Esophagus squamous epithelium (tissue), 5 donors: ENCODE measurements at regions not wholly inside any gene's neighbourhood (a gene's known extent, or its start where the extent isn't known, plus 50 kb on each side); places are given as distances from the start of the nearest gene placed in this dataset.

Source experiments
- DNase-seq: peaks from one replicate; lab custom pipeline; 2025; lab: John Stamatoyannopoulos, UW
- H3K27ac ChIP-seq, 4 donors: fragments of 200-600 bp; sonication (generic); one replicate each; pipeline ENCODE4 v1.5.1; 2016 to 2019; ENCODE audit warnings: mild to moderate bottlenecking in 1 of 4
- H3K27me3 ChIP-seq, 4 donors: fragments of 200-600 bp; sonication (generic); 1 replicate in 3 of 4; 2 replicates in 1 of 4; pipeline versions ENCODE4 v1.5.1 to v1.6.0; 2017 to 2021; ENCODE audit warnings: antibody characterized with exemption in 1 of 4
- H3K36me3 ChIP-seq, 3 donors: fragments of 200-600 bp; sonication (generic); one replicate each; pipeline ENCODE4 v1.5.1; 2016 to 2019
- H3K4me1 ChIP-seq, 3 donors: fragments of 200-600 bp; sonication (generic); one replicate each; pipeline ENCODE4 v1.5.1; 2017 to 2019
- H3K4me3 ChIP-seq, 4 donors: fragments of 200-600 bp; sonication (generic); 1 replicate in 3 of 4; 2 replicates in 1 of 4; pipeline ENCODE4 v1.5.1; 2016 to 2019; ENCODE audit warnings: mild to moderate bottlenecking in 2 of 4, moderate library complexity in 1 of 4
- H3K9me3 ChIP-seq, 3 donors: fragments of 200-600 bp; sonication (generic); one replicate each; pipeline ENCODE4 v1.5.1; 2016 to 2019
- POLR2A ChIP-seq, 4 donors: fragments of 450-650 bp; IDR thresholded peaks; one replicate each; pipeline ENCODE4 v1.6.1; 2017; ENCODE audit warnings: antibody characterized with exemption in 4 of 4, mild to moderate bottlenecking in 4 of 4, moderate library complexity in 3 of 4
- WGBS, 2 donors: methylation state at CpG; one replicate each; pipeline ENCODE4 v1.1.5; 2018; 5-methylcytosine and 5-hydroxymethylcytosine counted together
- intact Hi-C: fragments of 100-400 bp; cut with DNase I; formaldehyde crosslinking; loops from one replicate; pipeline ENCODE4 v1.15.0; 2022
- TF ChIP-seq, protein P1 (sequence below), 6 experiments: fragments of 450-650 bp in 4 of 6; fragments of 200-600 bp in 2 of 6; sonication (generic) in 2 of 6; IDR thresholded peaks; one replicate each; pipeline ENCODE4 v1.5.1; 2016 to 2019; ENCODE audit warnings: antibody characterized with exemption in 6 of 6, mild to moderate bottlenecking in 4 of 6, moderate library complexity in 4 of 6
- donor health status: DM: yes; HTN: yes; CAD: no.

DNA sequence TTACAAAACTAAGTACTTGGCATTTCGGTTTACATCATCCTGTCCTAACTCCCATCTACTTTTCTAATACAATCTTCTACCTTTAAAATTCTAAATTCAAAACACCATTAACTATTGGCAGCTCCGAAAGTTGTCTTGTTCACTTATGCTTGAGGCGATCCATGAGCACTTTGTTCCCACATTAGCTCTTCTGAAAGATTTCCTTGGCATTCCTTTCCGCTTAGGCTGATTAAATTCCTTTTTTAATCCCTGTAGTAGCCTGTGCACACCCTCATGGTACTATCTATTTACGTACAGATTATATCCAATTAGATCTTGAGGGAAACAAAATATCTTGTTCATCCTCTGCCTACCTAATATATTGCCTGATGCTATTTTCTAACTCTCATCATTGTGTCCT is 480.7 kb downstream of the PRKD1 start:
- Histone ChIP-seq H3K4me1 (no peaks in the 10 kb centered on the region), H3K27ac (no peak overlapping the region), H3K4me3 (no peak overlapping the region), H3K9me3 (no peaks in the 10 kb centered on the region), H3K27me3 (no peaks in the 10 kb centered on the region), H3K36me3 (no peaks in the 10 kb centered on the region)
- DNase-seq: no peak
- intact Hi-C loops: no loop called here
- 74 to 76% methylated on average over 5 of the region's 5 CpGs for WGBS, 2 donors
- no peak for TF ChIP-seq POLR2A (IDR thresholded peaks at IDR 0.05)
- TF ChIP-seq, protein P1, sequence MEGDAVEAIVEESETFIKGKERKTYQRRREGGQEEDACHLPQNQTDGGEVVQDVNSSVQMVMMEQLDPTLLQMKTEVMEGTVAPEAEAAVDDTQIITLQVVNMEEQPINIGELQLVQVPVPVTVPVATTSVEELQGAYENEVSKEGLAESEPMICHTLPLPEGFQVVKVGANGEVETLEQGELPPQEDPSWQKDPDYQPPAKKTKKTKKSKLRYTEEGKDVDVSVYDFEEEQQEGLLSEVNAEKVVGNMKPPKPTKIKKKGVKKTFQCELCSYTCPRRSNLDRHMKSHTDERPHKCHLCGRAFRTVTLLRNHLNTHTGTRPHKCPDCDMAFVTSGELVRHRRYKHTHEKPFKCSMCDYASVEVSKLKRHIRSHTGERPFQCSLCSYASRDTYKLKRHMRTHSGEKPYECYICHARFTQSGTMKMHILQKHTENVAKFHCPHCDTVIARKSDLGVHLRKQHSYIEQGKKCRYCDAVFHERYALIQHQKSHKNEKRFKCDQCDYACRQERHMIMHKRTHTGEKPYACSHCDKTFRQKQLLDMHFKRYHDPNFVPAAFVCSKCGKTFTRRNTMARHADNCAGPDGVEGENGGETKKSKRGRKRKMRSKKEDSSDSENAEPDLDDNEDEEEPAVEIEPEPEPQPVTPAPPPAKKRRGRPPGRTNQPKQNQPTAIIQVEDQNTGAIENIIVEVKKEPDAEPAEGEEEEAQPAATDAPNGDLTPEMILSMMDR (IDR thresholded peaks at IDR 0.05): no peak

DNA sequence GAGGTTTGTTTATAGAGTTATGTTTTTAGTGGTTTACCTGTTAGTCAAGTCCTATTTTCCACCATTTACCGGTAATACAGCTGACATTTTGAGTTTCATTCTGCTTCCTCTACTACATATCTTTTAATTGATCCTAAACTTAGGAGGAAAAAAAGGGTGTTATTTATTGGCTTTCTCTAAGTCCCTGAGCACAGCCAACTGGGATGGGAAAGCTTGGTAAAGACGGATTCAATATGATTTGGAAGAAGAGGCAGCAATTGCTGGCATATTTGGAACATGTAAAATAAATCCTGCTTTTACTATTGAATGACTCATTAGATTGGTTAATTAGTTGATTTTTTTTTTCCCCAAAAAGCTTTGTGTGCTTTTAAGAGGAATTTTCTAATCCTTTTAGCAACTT is 475.7 kb downstream of the PRKD1 start:
- Histone ChIP-seq H3K27ac (no peak overlapping the region), H3K36me3 (no peaks in the 10 kb centered on the region), H3K4me3 (no peak overlapping the region), H3K27me3 (no peaks in the 10 kb centered on the region), H3K9me3 (no peaks in the 10 kb centered on the region), H3K4me1 (no peaks in the 10 kb centered on the region)
- intact Hi-C loops: no loop called here
- 68 to 80% methylated on average over 2 of the region's 2 CpGs for WGBS, 2 donors
- DNase-seq: no peak
- TF ChIP-seq, protein P1 (IDR thresholded peaks at IDR 0.05): no peak
- no peak for TF ChIP-seq POLR2A (IDR thresholded peaks at IDR 0.05)

DNA sequence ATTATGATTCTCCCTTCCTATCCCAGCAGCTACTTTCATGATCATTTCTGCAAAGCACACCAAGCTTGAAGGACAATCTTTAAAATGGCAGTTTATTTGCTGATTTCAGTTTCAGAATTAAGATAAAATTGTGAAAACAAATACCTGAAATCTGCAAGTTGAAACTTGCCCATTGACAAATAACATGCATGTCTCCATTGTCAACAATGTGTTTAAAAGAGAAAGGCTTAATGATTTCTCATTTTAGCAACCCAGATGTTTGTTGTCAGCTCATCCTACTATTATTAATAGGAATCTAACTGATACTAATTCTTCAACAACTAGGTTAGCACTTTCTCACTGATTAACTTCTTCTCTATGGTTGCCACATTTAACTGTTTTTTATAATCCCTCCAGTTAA is 474.6 kb downstream of the PRKD1 start:
- Histone ChIP-seq H3K36me3 (no peaks in the 10 kb centered on the region), H3K4me3 (no peak overlapping the region), H3K27ac (no peak overlapping the region), H3K9me3 (no peaks in the 10 kb centered on the region), H3K27me3 (no peaks in the 10 kb centered on the region), H3K4me1 (no peaks in the 10 kb centered on the region)
- TF ChIP-seq POLR2A (IDR thresholded peaks at IDR 0.05): no peak
- intact Hi-C loops: no loop called here
- no peak for DNase-seq

DNA sequence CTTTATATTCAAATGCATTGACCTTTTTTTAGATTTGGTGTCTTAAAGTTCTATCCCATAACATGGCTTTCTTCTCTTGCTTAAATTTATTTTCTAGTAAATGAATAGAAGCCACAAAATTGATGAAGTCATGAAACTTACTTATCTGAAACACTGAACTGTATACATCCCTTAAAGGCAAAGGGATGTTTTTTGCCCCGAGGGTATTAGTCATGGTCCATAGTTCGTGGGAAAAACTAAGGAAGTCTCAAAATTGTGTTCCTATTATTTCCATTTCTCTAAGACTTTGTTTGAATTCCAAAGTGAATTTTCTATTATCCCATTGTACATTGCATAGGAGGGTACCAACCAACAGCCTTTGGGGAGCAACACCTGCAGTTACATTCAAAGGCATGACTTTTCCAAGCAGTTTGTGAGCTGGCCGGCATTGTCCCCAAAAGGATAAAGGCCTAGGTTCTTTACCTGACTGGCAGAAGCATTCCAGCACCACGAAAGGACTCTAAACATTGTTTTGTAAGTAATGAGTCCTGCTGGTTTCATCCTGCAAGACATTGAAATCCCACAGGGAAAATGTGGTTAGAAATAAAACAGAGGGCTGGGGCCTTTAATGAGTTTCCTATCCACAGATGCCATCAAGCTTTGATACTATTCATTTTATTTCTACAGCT is 473.5 kb downstream of the PRKD1 start:
- no peak for DNase-seq
- intact Hi-C loops: no loop called here
- no peak overlapping the region for H3K27ac ChIP-seq
- 43 to 60% methylated on average over 2 to 4 of the region's 4 CpGs for WGBS, 2 donors
- no peak overlapping the region for H3K4me3 ChIP-seq
- no peaks in the 10 kb centered on the region for H3K4me1 ChIP-seq
- H3K27me3 ChIP-seq: no peaks in the 10 kb centered on the region
- TF ChIP-seq, protein P1 (IDR thresholded peaks at IDR 0.05): no peak
- TF ChIP-seq POLR2A (IDR thresholded peaks at IDR 0.05): no peak
- H3K9me3 ChIP-seq: no peaks in the 10 kb centered on the region
- no peaks in the 10 kb centered on the region for H3K36me3 ChIP-seq

DNA sequence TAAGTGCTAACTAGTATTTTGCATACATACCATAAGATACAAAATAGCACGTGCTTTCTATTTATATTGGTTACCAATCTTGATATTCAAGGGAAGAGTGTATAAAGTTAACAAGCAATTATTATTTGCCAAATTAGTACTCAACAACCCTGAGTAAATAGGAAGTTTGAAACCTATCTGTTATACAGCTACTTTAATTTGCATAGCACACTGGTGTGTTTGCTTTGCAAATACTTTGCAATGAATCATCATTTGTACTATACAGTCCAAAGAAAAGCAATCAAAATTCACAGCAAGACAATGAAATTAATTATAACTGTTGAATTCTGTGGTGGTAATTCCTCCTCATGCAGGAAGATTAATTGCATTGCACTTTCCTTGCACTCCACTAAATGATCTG is 469.1 kb downstream of the PRKD1 start:
- no peak overlapping the region for H3K27ac ChIP-seq
- TF ChIP-seq, protein P1 (IDR thresholded peaks at IDR 0.05): no peak
- TF ChIP-seq POLR2A (IDR thresholded peaks at IDR 0.05): no peak
- no peak for DNase-seq
- no peaks in the 10 kb centered on the region for H3K9me3 ChIP-seq
- H3K4me3 ChIP-seq: no peak overlapping the region
- intact Hi-C loops: no loop called here
- no peaks in the 10 kb centered on the region for H3K4me1 ChIP-seq
- no peaks in the 10 kb centered on the region for H3K27me3 ChIP-seq
- WGBS, 2 donors: 50 to 69% methylated on average over 1 of the region's 1 CpG
- no peaks in the 10 kb centered on the region for H3K36me3 ChIP-seq

DNA sequence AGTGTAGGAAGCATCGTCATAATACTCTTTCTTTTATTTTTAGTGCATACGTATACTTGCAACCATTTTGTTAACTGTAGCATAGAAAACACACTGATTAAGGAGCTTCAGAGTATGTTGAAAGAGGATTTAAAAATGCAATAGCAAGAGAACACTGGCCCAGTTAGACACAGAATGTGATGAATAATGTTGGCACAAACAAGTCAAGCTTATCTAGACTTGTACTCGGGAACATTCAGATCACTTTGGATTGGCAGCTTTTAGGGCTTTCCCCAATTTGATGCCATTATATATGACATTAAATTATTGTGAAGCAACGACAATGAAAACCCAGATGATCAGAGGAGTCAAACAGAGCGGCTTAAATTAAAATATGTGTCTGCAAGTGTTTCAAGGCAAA is 468.1 kb downstream of the PRKD1 start:
- intact Hi-C loops: no loop called here
- Histone ChIP-seq H3K27me3 (no peaks in the 10 kb centered on the region), H3K4me3 (no peak overlapping the region), H3K36me3 (no peaks in the 10 kb centered on the region), H3K4me1 (no peaks in the 10 kb centered on the region), H3K27ac (no peak overlapping the region), H3K9me3 (no peaks in the 10 kb centered on the region)
- TF ChIP-seq POLR2A (IDR thresholded peaks at IDR 0.05): no peak
- TF ChIP-seq, protein P1 (IDR thresholded peaks at IDR 0.05): no peak
- DNase-seq: no peak
- WGBS, 2 donors: 47 to 48% methylated on average over 5 of the region's 5 CpGs
